ENCODE measurements at regions not wholly inside any gene's neighbourhood (a gene's known extent, or its start where the extent isn't known, plus 50 kb on each side); places are given as distances from the start of the nearest gene placed in this dataset.

DNA sequence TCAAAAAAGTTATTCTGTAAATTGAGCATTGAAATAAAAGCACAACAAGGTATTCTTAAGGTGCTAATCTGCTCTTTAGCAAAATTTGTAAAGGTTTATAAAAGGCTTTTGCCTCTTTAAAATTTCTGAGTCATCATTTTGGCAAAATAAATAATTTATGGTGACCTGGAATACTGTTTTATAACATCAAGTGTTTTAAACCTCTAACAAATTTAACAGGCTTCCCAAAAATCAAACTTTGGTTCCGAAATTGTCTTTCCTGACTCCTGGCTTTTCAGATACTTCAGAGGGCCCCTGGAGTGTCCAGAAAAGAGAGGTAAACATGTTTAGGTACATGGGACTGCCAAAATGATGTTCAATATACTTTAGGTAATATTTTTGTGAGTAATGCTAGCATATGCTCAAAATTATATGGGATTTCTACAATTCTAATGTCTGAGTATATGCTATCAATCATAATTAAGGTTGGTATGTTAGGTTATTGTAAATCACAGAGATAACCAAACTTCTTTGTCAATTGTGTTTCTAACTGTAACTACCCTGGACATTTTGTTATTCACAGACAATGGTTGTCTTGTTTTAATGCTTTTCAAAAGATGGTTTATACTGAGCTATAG, 160.3 kb upstream of the OLIG3 start:
- Histone ChIP-seq H3K9me3 (peaks cover 0 to 40% (median 23%) of the 10 kb centered on the region in 12 donors), H3K27ac (no peak overlapping the region), H3K27me3 (no peaks in the 10 kb centered on the region), H3K36me3 (no peaks in the 10 kb centered on the region), H3K4me1 (peaks cover 0 to 9% (median 0%) of the 10 kb centered on the region in 12 donors), H3K4me3 (no peak overlapping the region)
- no peak for TF ChIP-seq POLR2A (IDR thresholded peaks at IDR 0.05)
- TF ChIP-seq, protein P1, sequence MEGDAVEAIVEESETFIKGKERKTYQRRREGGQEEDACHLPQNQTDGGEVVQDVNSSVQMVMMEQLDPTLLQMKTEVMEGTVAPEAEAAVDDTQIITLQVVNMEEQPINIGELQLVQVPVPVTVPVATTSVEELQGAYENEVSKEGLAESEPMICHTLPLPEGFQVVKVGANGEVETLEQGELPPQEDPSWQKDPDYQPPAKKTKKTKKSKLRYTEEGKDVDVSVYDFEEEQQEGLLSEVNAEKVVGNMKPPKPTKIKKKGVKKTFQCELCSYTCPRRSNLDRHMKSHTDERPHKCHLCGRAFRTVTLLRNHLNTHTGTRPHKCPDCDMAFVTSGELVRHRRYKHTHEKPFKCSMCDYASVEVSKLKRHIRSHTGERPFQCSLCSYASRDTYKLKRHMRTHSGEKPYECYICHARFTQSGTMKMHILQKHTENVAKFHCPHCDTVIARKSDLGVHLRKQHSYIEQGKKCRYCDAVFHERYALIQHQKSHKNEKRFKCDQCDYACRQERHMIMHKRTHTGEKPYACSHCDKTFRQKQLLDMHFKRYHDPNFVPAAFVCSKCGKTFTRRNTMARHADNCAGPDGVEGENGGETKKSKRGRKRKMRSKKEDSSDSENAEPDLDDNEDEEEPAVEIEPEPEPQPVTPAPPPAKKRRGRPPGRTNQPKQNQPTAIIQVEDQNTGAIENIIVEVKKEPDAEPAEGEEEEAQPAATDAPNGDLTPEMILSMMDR (IDR thresholded peaks at IDR 0.05) = no peak
- ATAC-seq = no peak
- 73 to 81% (median 78%) methylated on average over 1 of the region's 1 CpG for WGBS, 4 donors
- no peak for DNase-seq
- intact Hi-C loops (cut with DNase I) = no loop called here

DNA sequence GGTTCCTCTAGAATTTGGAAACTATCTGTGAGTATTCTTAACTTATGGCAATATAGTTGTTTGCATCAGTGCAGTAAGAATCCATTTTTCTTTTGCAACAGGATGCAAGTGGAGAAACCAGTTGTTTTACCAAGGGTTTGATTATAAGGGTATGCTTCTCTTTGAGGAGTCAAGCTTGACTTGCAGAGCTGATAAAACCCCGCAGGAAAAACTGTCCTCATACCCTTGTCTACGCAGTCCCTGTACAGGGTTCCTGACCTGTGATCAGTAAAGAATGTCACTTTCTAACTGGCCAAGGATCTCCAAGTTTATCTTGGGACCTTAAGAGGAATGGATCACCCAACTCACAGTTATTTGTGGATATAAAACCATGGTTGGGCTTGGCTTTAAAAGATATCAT, 161.1 kb upstream of the OLIG3 start:
- Histone ChIP-seq H3K36me3 (no peaks in the 10 kb centered on the region), H3K27ac (no peak overlapping the region), H3K4me3 (no peak overlapping the region), H3K27me3 (no peaks in the 10 kb centered on the region), H3K4me1 (peaks cover 0 to 9% (median 0%) of the 10 kb centered on the region in 12 donors), H3K9me3 (peaks cover 0 to 40% (median 23%) of the 10 kb centered on the region in 12 donors)
- WGBS, 4 donors = 77 to 91% (median 84%) methylated on average over 2 of the region's 2 CpGs
- intact Hi-C loops (cut with DNase I) = no loop called here
- ATAC-seq = no peak
- TF ChIP-seq, protein P1 (IDR thresholded peaks at IDR 0.05) = no peak
- TF ChIP-seq POLR2A (IDR thresholded peaks at IDR 0.05) = no peak
- no peak for DNase-seq

- DNase-seq (no peak), ATAC-seq (no peak)
- WGBS, 4 donors = 88 to 94% (median 92%) methylated on average over 4 of the region's 4 CpGs
- H3K27ac ChIP-seq = no peak overlapping the region
- no peaks in the 10 kb centered on the region for H3K27me3 ChIP-seq
- no peak for TF ChIP-seq POLR2A (IDR thresholded peaks at IDR 0.05)
- TF ChIP-seq, protein P1 (IDR thresholded peaks at IDR 0.05) = no peak
- peaks cover 0 to 40% (median 23%) of the 10 kb centered on the region in 12 donors for H3K9me3 ChIP-seq
- H3K4me1 ChIP-seq = no peaks in the 10 kb centered on the region
- intact Hi-C loops (cut with DNase I) = no loop called here
- H3K36me3 ChIP-seq = no peaks in the 10 kb centered on the region
- no peak overlapping the region for H3K4me3 ChIP-seq
These were observed 162.5 kb upstream of the OLIG3 start for GRCh38 chr6:137656735-137657134.

DNA sequence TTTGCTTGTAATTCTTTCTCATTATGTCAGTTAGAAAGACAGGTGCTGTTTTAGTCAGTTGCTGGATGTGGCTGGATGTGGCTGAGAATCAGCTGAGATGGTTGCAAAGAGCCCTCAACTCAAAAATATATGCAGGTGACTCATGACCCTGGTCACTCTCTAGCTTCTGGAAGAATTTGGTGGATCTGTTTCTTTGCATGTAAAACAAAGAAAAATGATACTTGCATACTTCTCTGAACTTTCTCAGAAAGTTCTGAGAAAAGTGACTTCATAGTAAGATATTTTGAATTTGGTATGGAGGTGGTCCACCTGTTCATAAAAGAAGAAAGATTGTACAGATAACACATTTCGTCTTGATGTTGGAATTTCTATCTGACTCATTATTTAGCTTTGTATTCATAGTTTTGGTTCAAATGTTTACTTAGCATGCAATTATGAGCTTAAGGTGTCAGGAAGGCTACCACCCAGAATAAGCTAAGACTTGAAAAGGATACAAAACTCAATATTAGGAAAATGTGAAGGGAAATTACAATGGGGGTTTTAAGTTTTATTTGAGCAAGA, 163.2 kb upstream of the OLIG3 start:
- TF ChIP-seq POLR2A (IDR thresholded peaks at IDR 0.05) = no peak
- TF ChIP-seq, protein P1 (IDR thresholded peaks at IDR 0.05) = no peak
- 68 to 80% (median 69%) methylated on average over 1 of the region's 1 CpG for WGBS, 4 donors
- Histone ChIP-seq H3K4me1 (no peaks in the 10 kb centered on the region), H3K36me3 (no peaks in the 10 kb centered on the region), H3K9me3 (peaks cover 0 to 39% (median 23%) of the 10 kb centered on the region in 12 donors), H3K4me3 (no peak overlapping the region), H3K27ac (no peak overlapping the region), H3K27me3 (no peaks in the 10 kb centered on the region)
- ATAC-seq (no peak), DNase-seq (no peak)
- intact Hi-C loops (cut with DNase I) = no loop called here

Measured in heart left ventricle (tissue), 16 donors.